HG03378 (cell line): ENCODE measurements at regions not wholly inside any gene's neighbourhood (a gene's known extent, or its start where the extent isn't known, plus 50 kb on each side); places are given as distances from the start of the nearest gene placed in this dataset.
A peak's percentile ranks its signal among the peaks of the same experiment; 100 is the strongest.

Source experiments
- ATAC-seq: cut with Tn5 transposase; IDR thresholded peaks from one replicate; pipeline ENCODE4 v1.9.1; 2021; ENCODE audit warnings: mild to moderate bottlenecking, moderate library complexity; ENCODE audit not compliant: unreplicated experiment

- peak; percentile 84 for ATAC-seq
Observed at GRCh38 chr20:16175322-16175961, 397.8 kb downstream of the KIF16B start.

- ATAC-seq = no peak
Observed at GRCh38 chr20:16174311-16174710, 398.9 kb downstream of the KIF16B start.

- ATAC-seq = no peak
Observed at GRCh38 chr20:16173044-16173443, 400.2 kb downstream of the KIF16B start.

- no peak for ATAC-seq
Observed at GRCh38 chr20:16171180-16171579, 402.1 kb downstream of the KIF16B start.

- ATAC-seq = no peak
Observed at GRCh38 chr20:16170406-16170971, 402.8 kb downstream of the KIF16B start.

GRCh38 chr20:16167423-16168130 is 405.7 kb downstream of the KIF16B start:
- no peak for ATAC-seq

- no peak for ATAC-seq
Observed at GRCh38 chr20:16166737-16167136, 406.5 kb downstream of the KIF16B start.

GRCh38 chr20:16158976-16159286 is 414.3 kb downstream of the KIF16B start:
- ATAC-seq = peak; percentile 30

GRCh38 chr20:16158090-16158975 is 414.9 kb downstream of the KIF16B start:
- peak; percentile 85 for ATAC-seq

GRCh38 chr20:16147916-16148315 is 425.3 kb downstream of the KIF16B start:
- no peak for ATAC-seq

GRCh38 chr20:16147216-16147615 is 426.0 kb downstream of the KIF16B start:
- no peak for ATAC-seq

- ATAC-seq = no peak
Observed at GRCh38 chr20:16145919-16146318, 427.3 kb downstream of the KIF16B start.

- ATAC-seq = no peak
Observed at GRCh38 chr20:16143596-16143995, 429.7 kb downstream of the KIF16B start.

- no peak for ATAC-seq
Observed at GRCh38 chr20:16135630-16136029, 437.6 kb downstream of the KIF16B start.

GRCh38 chr20:16132036-16132798 is 441.0 kb downstream of the KIF16B start:
- ATAC-seq = no peak

GRCh38 chr20:16129411-16129810 is 443.8 kb downstream of the KIF16B start:
- no peak for ATAC-seq

- no peak for ATAC-seq
Observed at GRCh38 chr20:16128538-16129106, 444.6 kb downstream of the KIF16B start.

- ATAC-seq = no peak
Observed at GRCh38 chr20:16125816-16126215, 447.4 kb downstream of the KIF16B start.

- ATAC-seq = no peak
Observed at GRCh38 chr20:16124911-16125776, 448.1 kb downstream of the KIF16B start.
